Activated naive CD8-positive, alpha-beta T cell treated with anti-CD3 and anti-CD28 coated beads for 36 hours (primary cell): ENCODE measurements at regions not wholly inside any gene's neighbourhood (a gene's known extent, or its start where the extent isn't known, plus 50 kb on each side); places are given as distances from the start of the nearest gene placed in this dataset.

Experiments
- DNase-seq: peaks from one replicate; pipeline ENCODE4 v3.0.0; 2021
- H3K27ac Mint-ChIP-seq: one replicate; pipeline ENCODE4 v1.8.0; 2022; ENCODE audit warnings: mild to moderate bottlenecking, moderate library complexity, mixed read lengths
- H3K27me3 Mint-ChIP-seq: one replicate; pipeline ENCODE4 v1.8.0; 2022; ENCODE audit warnings: mild to moderate bottlenecking, mixed read lengths
- H3K36me3 Mint-ChIP-seq: one replicate; pipeline ENCODE4 v1.8.0; 2021; ENCODE audit warnings: mild to moderate bottlenecking, mixed read lengths
- H3K4me1 Mint-ChIP-seq: one replicate; pipeline ENCODE4 v1.8.0; 2021; ENCODE audit warnings: mixed read lengths
- H3K4me3 Mint-ChIP-seq: one replicate; pipeline ENCODE4 v1.8.0; 2022; ENCODE audit warnings: mild to moderate bottlenecking, moderate library complexity, mixed read lengths
- H3K9me3 Mint-ChIP-seq: one replicate; pipeline ENCODE4 v1.8.0; 2022; ENCODE audit warnings: mixed read lengths

GRCh38 chr7:117993377-117994003, 120.2 kb upstream of the CTTNBP2 start:
- Mint-ChIP-seq H3K9me3 (no peaks in the 10 kb centered on the region), H3K36me3 (no peaks in the 10 kb centered on the region), H3K27me3 (peaks cover 10% of the 10 kb centered on the region), H3K4me3 (no peak overlapping the region), H3K27ac (no peak overlapping the region), H3K4me1 (no peaks in the 10 kb centered on the region)
- DNase-seq: peak; percentile 3

- no peaks in the 10 kb centered on the region for H3K36me3 Mint-ChIP-seq
- no peak for DNase-seq
- H3K9me3 Mint-ChIP-seq: no peaks in the 10 kb centered on the region
- peaks cover 10% of the 10 kb centered on the region for H3K27me3 Mint-ChIP-seq
- no peak overlapping the region for H3K27ac Mint-ChIP-seq
- no peaks in the 10 kb centered on the region for H3K4me1 Mint-ChIP-seq
- H3K4me3 Mint-ChIP-seq: no peak overlapping the region
Measured at GRCh38 chr7:117995850-117996650, 122.8 kb upstream of the CTTNBP2 start.

GRCh38 chr7:117997862-117998825, 124.9 kb upstream of the CTTNBP2 start:
- Mint-ChIP-seq H3K27me3 (peaks cover 10% of the 10 kb centered on the region), H3K4me1 (no peaks in the 10 kb centered on the region), H3K36me3 (no peaks in the 10 kb centered on the region), H3K4me3 (no peak overlapping the region), H3K9me3 (no peaks in the 10 kb centered on the region), H3K27ac (no peak overlapping the region)
- no peak for DNase-seq

- Mint-ChIP-seq H3K27me3 (peaks cover 7% of the 10 kb centered on the region), H3K4me3 (no peak overlapping the region), H3K9me3 (no peaks in the 10 kb centered on the region), H3K4me1 (no peaks in the 10 kb centered on the region), H3K36me3 (no peaks in the 10 kb centered on the region), H3K27ac (no peak overlapping the region)
- no peak for DNase-seq
Measured at GRCh38 chr7:118000480-118001202, 127.4 kb upstream of the CTTNBP2 start.

- peaks cover 2% of the 10 kb centered on the region for H3K9me3 Mint-ChIP-seq
- H3K27me3 Mint-ChIP-seq: peaks cover 9% of the 10 kb centered on the region
- H3K27ac Mint-ChIP-seq: no peak overlapping the region
- H3K36me3 Mint-ChIP-seq: no peaks in the 10 kb centered on the region
- H3K4me1 Mint-ChIP-seq: no peaks in the 10 kb centered on the region
- DNase-seq: no peak
- H3K4me3 Mint-ChIP-seq: no peak overlapping the region
Measured at GRCh38 chr7:118003476-118003875, 130.2 kb upstream of the CTTNBP2 start.

GRCh38 chr7:118005026-118005425, 131.8 kb upstream of the CTTNBP2 start:
- Mint-ChIP-seq H3K27ac (no peak overlapping the region), H3K4me1 (no peaks in the 10 kb centered on the region), H3K27me3 (peaks cover 9% of the 10 kb centered on the region), H3K4me3 (no peak overlapping the region), H3K9me3 (peaks cover 2% of the 10 kb centered on the region), H3K36me3 (no peaks in the 10 kb centered on the region)
- DNase-seq: no peak

- H3K4me1 Mint-ChIP-seq: no peaks in the 10 kb centered on the region
- H3K36me3 Mint-ChIP-seq: no peaks in the 10 kb centered on the region
- H3K4me3 Mint-ChIP-seq: no peak overlapping the region
- DNase-seq: no peak
- H3K27me3 Mint-ChIP-seq: peaks cover 9% of the 10 kb centered on the region
- no peak overlapping the region for H3K27ac Mint-ChIP-seq
- peaks cover 2% of the 10 kb centered on the region for H3K9me3 Mint-ChIP-seq
Measured at GRCh38 chr7:118006979-118007378, 133.7 kb upstream of the CTTNBP2 start.

- Mint-ChIP-seq H3K4me1 (no peaks in the 10 kb centered on the region), H3K27me3 (peaks cover 9% of the 10 kb centered on the region), H3K9me3 (peaks cover 2% of the 10 kb centered on the region), H3K36me3 (no peaks in the 10 kb centered on the region), H3K4me3 (no peak overlapping the region), H3K27ac (no peak overlapping the region)
- no peak for DNase-seq
Measured at GRCh38 chr7:118009419-118009818, 136.2 kb upstream of the CTTNBP2 start.

- no peak overlapping the region for H3K27ac Mint-ChIP-seq
- H3K27me3 Mint-ChIP-seq: no peaks in the 10 kb centered on the region
- no peak for DNase-seq
- H3K4me3 Mint-ChIP-seq: no peak overlapping the region
- H3K4me1 Mint-ChIP-seq: no peaks in the 10 kb centered on the region
- H3K9me3 Mint-ChIP-seq: peaks cover 2% of the 10 kb centered on the region
- no peaks in the 10 kb centered on the region for H3K36me3 Mint-ChIP-seq
Measured at GRCh38 chr7:118011652-118012051, 138.4 kb upstream of the CTTNBP2 start.

GRCh38 chr7:118013252-118014010, 140.2 kb upstream of the CTTNBP2 start:
- H3K4me1 Mint-ChIP-seq: no peaks in the 10 kb centered on the region
- no peak for DNase-seq
- no peak overlapping the region for H3K27ac Mint-ChIP-seq
- H3K4me3 Mint-ChIP-seq: no peak overlapping the region
- H3K9me3 Mint-ChIP-seq: peaks cover 7% of the 10 kb centered on the region
- no peaks in the 10 kb centered on the region for H3K27me3 Mint-ChIP-seq
- no peaks in the 10 kb centered on the region for H3K36me3 Mint-ChIP-seq

- Mint-ChIP-seq H3K36me3 (no peaks in the 10 kb centered on the region), H3K4me3 (no peak overlapping the region), H3K9me3 (peaks cover 9% of the 10 kb centered on the region), H3K4me1 (no peaks in the 10 kb centered on the region), H3K27me3 (no peaks in the 10 kb centered on the region), H3K27ac (no peak overlapping the region)
- DNase-seq: no peak
Measured at GRCh38 chr7:118022546-118022945, 149.3 kb upstream of the CTTNBP2 start.

GRCh38 chr7:118026791-118027190, 153.6 kb upstream of the CTTNBP2 start:
- H3K9me3 Mint-ChIP-seq: no peaks in the 10 kb centered on the region
- no peaks in the 10 kb centered on the region for H3K36me3 Mint-ChIP-seq
- H3K27ac Mint-ChIP-seq: no peak overlapping the region
- H3K4me1 Mint-ChIP-seq: no peaks in the 10 kb centered on the region
- H3K4me3 Mint-ChIP-seq: no peak overlapping the region
- H3K27me3 Mint-ChIP-seq: peaks cover 3% of the 10 kb centered on the region
- DNase-seq: no peak

- H3K4me3 Mint-ChIP-seq: no peak overlapping the region
- peaks cover 3% of the 10 kb centered on the region for H3K27me3 Mint-ChIP-seq
- no peaks in the 10 kb centered on the region for H3K36me3 Mint-ChIP-seq
- no peak overlapping the region for H3K27ac Mint-ChIP-seq
- H3K4me1 Mint-ChIP-seq: no peaks in the 10 kb centered on the region
- H3K9me3 Mint-ChIP-seq: no peaks in the 10 kb centered on the region
- DNase-seq: no peak
Measured at GRCh38 chr7:118028226-118028625, 155.0 kb upstream of the CTTNBP2 start.

- DNase-seq: no peak
- peaks cover 11% of the 10 kb centered on the region for H3K27me3 Mint-ChIP-seq
- no peaks in the 10 kb centered on the region for H3K36me3 Mint-ChIP-seq
- no peak overlapping the region for H3K27ac Mint-ChIP-seq
- H3K4me1 Mint-ChIP-seq: no peaks in the 10 kb centered on the region
- H3K4me3 Mint-ChIP-seq: no peak overlapping the region
- no peaks in the 10 kb centered on the region for H3K9me3 Mint-ChIP-seq
Measured at GRCh38 chr7:118029826-118030422, 154.0 kb upstream of the LSM8 start.
